ENCODE measurements at regions not wholly inside any gene's neighbourhood (a gene's known extent, or its start where the extent isn't known, plus 50 kb on each side); places are given as distances from the start of the nearest gene placed in this dataset.

DNA sequence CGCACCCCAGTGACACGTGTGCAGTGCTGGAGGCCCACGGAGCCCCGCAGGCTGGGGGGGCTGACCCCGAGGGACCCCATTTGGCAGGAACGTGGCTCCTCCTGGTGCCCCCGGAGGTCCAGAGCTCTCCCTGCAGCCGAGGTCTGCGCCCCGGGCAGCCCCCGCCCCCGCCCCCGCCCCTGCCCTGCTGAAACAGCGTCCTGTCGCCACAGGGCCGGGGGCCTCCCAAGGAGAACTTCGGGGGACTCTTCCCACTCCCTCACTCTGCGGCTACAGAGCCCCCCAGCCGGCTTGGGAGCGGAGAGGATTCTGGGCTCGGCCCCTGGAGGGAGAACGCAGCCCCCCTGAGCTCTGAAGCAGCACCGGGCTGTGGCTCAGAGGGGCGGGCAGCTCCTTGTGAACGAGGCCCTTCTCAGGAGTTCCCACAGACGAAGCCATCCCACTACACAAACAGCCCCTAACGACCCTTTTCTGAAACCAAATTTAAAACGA is 115.2 kb downstream of the DLL1 start:
- DNase-seq (ENCODE audit: low read depth, low spot score) = no peak
- ChIA-PET POLR2A (no interaction called here), CTCF (no interaction called here)
- Histone ChIP-seq H3K9me3 (ENCODE audit: control insufficient read depth, insufficient read depth, low read length) (peaks cover 74% of the 10 kb centered on the region), H3K4me3 (ENCODE audit: low read depth, low read length) (no peak overlapping the region), H3K27ac (ENCODE audit: low read depth, low read length) (no peak overlapping the region), H3K27me3 (ENCODE audit: control insufficient read depth, insufficient read depth, low read length) (no peaks in the 10 kb centered on the region)
- TF ChIP-seq, protein P1, sequence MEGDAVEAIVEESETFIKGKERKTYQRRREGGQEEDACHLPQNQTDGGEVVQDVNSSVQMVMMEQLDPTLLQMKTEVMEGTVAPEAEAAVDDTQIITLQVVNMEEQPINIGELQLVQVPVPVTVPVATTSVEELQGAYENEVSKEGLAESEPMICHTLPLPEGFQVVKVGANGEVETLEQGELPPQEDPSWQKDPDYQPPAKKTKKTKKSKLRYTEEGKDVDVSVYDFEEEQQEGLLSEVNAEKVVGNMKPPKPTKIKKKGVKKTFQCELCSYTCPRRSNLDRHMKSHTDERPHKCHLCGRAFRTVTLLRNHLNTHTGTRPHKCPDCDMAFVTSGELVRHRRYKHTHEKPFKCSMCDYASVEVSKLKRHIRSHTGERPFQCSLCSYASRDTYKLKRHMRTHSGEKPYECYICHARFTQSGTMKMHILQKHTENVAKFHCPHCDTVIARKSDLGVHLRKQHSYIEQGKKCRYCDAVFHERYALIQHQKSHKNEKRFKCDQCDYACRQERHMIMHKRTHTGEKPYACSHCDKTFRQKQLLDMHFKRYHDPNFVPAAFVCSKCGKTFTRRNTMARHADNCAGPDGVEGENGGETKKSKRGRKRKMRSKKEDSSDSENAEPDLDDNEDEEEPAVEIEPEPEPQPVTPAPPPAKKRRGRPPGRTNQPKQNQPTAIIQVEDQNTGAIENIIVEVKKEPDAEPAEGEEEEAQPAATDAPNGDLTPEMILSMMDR (IDR thresholded peaks at IDR 0.05; ENCODE audit: low read depth, low read length) = no peak

DNA sequence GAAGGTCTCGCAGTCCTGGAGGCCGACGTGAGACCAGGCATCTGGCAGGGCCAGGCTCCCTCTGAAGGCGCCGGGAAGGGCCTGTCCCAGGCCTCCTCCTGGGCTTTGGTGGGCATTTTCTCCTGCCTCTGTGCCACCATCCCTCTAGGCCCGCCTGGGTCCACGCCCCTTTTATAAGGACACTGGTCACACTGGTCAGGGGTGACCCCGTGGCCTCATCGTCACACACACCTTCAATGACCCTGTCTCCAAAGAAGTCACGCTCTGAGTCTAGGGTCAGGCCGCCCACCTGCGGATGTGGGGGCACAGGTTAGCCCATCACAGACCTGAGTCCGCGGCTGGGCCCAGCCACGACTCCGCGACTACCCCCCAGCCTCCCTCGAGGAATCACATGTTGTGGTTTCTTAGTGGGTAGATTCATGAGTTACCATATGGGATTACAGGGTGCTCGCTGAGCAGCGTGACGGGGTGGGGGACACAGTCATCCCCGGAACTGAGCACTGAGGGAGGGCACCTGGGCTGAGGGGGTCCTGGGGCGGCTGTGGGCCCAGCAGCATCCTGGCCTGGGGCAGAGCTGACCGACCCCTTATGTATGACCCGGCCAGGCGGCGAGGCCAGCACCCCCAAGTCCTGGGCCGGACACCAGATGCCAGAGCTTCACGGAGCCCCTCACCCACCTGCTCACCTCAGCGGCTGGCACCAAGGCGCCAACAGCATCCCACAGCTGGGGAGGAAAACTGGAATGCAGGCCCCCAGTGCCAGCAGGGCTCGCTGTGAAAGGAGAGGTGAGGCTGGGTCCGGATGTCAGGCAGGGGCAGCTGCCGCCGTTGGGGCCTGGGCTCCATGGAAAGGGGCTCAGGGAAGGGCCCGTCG is 115.9 kb downstream of the DLL1 start:
- no peak for DNase-seq (ENCODE audit: low read depth, low spot score)
- ChIA-PET POLR2A (no interaction called here), CTCF (no interaction called here)
- no peaks in the 10 kb centered on the region for H3K27me3 ChIP-seq (ENCODE audit: control insufficient read depth, insufficient read depth, low read length)
- H3K4me3 ChIP-seq (ENCODE audit: low read depth, low read length) = no peak overlapping the region
- TF ChIP-seq, protein P1 (IDR thresholded peaks at IDR 0.05; ENCODE audit: low read depth, low read length) = no peak
- H3K9me3 ChIP-seq (ENCODE audit: control insufficient read depth, insufficient read depth, low read length) = peaks cover 71% of the 10 kb centered on the region
- H3K27ac ChIP-seq (ENCODE audit: low read depth, low read length) = no peak overlapping the region

DNA sequence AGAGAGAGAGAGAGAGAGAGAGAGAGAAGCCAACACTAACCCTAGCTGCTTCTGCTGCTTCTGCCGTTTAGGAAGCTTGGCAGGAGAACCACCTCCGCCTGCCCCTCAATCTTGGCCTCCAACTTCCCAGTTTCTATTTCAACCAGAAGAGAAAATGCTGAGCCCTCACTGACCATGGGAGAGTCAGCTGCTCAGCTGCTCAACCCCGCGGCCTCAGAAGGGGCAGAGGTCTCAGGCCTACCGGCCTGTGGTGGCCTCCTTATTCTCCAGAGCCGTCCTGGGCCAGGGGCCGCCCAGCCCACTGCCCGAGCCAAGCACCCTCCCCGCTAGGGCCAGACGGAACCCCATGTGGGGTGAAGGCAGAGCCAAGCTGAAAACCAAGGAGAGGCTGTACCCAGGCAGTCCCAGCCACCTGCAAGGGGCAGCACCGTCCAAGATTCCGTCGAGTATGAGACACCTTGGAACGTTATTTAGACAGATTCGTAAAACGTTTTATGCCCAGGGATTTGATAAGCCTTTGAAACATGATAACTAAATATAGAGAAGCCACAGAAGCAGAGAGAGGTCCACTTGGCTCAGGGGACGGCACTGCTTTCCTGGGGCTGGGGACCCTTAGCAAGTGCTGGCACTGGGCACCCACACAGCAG is 116.6 kb downstream of the DLL1 start:
- Histone ChIP-seq H3K27me3 (ENCODE audit: control insufficient read depth, insufficient read depth, low read length) (no peaks in the 10 kb centered on the region), H3K27ac (ENCODE audit: low read depth, low read length) (no peak overlapping the region), H3K4me3 (ENCODE audit: low read depth, low read length) (no peak overlapping the region), H3K9me3 (ENCODE audit: control insufficient read depth, insufficient read depth, low read length) (peaks cover 67% of the 10 kb centered on the region)
- CTCF ChIA-PET = no interaction called here
- no peak for DNase-seq (ENCODE audit: low read depth, low spot score)
- POLR2A ChIA-PET = no interaction called here
- TF ChIP-seq, protein P1 (IDR thresholded peaks at IDR 0.05; ENCODE audit: low read depth, low read length) = no peak

DNA sequence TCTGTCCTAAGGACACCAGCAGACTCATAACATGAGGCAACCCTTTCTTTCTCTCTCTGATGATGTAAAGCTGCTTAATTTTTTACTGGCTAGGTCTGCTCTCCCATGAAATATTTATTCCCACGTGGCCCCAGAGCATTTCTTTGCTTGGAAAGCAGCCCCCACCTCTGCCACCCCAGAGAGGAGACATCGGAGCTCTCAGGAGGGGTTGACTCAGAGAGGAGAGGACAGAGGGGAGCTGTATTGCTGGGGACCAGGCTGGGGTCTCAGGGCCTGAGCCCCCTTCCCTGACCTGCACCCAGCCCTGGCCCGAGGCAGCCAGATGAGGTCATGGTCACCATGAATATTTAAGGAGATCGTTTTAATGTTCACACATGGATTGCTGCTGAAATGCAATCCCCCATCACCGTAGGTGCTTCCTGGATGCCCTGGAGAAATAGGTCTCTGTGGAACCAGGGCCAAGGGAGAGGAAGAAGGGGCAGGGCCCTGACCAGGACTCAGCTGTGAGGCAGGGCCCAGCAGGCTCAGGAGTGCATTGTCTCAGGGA is 117.5 kb downstream of the DLL1 start:
- Histone ChIP-seq H3K27me3 (ENCODE audit: control insufficient read depth, insufficient read depth, low read length) (no peaks in the 10 kb centered on the region), H3K27ac (ENCODE audit: low read depth, low read length) (no peak overlapping the region), H3K9me3 (ENCODE audit: control insufficient read depth, insufficient read depth, low read length) (peaks cover 64% of the 10 kb centered on the region), H3K4me3 (ENCODE audit: low read depth, low read length) (no peak overlapping the region)
- DNase-seq (ENCODE audit: low read depth, low spot score) = no peak
- TF ChIP-seq, protein P1 (IDR thresholded peaks at IDR 0.05; ENCODE audit: low read depth, low read length) = no peak
- POLR2A ChIA-PET = no interaction called here
- CTCF ChIA-PET = no interaction called here

DNA sequence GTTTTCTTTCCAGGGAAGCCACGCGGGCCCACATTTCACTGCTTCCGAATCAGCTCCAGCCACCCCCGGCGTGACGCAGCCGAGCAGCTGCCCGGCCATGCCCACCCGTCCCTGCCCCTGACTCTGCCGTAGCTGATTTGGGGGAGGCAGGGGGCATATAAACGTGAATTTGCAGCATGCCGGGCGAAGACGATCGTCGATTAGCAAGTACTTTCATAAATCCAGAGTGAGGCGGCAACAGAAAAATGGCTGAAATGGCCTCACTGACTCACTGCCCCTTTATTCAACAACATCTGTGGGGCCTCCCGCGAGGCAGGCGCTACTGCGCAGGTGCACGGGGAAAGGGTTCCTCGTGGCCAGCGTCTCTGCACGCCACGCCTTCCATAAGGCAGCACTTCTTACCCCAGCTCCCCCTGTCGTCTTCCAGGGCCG is 118.0 kb downstream of the DLL1 start:
- no peak overlapping the region for H3K27ac ChIP-seq (ENCODE audit: low read depth, low read length)
- H3K4me3 ChIP-seq (ENCODE audit: low read depth, low read length) = no peak overlapping the region
- no peaks in the 10 kb centered on the region for H3K27me3 ChIP-seq (ENCODE audit: control insufficient read depth, insufficient read depth, low read length)
- peaks cover 64% of the 10 kb centered on the region for H3K9me3 ChIP-seq (ENCODE audit: control insufficient read depth, insufficient read depth, low read length)
- TF ChIP-seq, protein P1 (IDR thresholded peaks at IDR 0.05; ENCODE audit: low read depth, low read length) = no peak
- CTCF ChIA-PET = no interaction called here
- no peak for DNase-seq (ENCODE audit: low read depth, low spot score)
- POLR2A ChIA-PET = no interaction called here
